ENCODE measurements at regions not wholly inside any gene's neighbourhood (a gene's known extent, or its start where the extent isn't known, plus 50 kb on each side); places are given as distances from the start of the nearest gene placed in this dataset.
A peak's percentile ranks its signal among the peaks of the same experiment; 100 is the strongest.
"Not testable (repeated sequence)": the region's sequence is repeated elsewhere in the genome, so short reads cannot be mapped to it uniquely, and the experiment has no call there.

- Mint-ChIP-seq H3K4me3 (no peak overlapping the region), H3K36me3 (peaks cover 3% of the 10 kb centered on the region), H3K4me1 (no peaks in the 10 kb centered on the region), H3K9me3 (peaks cover 63% of the 10 kb centered on the region), H3K27me3 (ENCODE audit: low read depth) (no peaks in the 10 kb centered on the region), H3K27ac (no peak overlapping the region)
- no peak for DNase-seq (ENCODE audit: low spot score in 2 of 2, unreplicated experiment in 2 of 2)
- peak; percentile 16 for TF ChIP-seq CTCF (IDR thresholded peaks at IDR 0.05; ENCODE audit: unreplicated experiment)
These were observed 97.2 kb upstream of the FRG1 start for GRCh38 chr4:189843413-189844009.

GRCh38 chr4:189845145-189845846 lies 95.4 kb upstream of the FRG1 start:
- no peaks in the 10 kb centered on the region for H3K4me1 Mint-ChIP-seq
- H3K9me3 Mint-ChIP-seq = peaks cover 59% of the 10 kb centered on the region
- H3K27me3 Mint-ChIP-seq (ENCODE audit: low read depth) = no peaks in the 10 kb centered on the region
- H3K36me3 Mint-ChIP-seq = peaks cover 2% of the 10 kb centered on the region
- no peak overlapping the region for H3K27ac Mint-ChIP-seq
- no peak for TF ChIP-seq CTCF (IDR thresholded peaks at IDR 0.05; ENCODE audit: unreplicated experiment)
- H3K4me3 Mint-ChIP-seq = no peak overlapping the region
- DNase-seq (ENCODE audit: low spot score in 2 of 2, unreplicated experiment in 2 of 2) = no peak

GRCh38 chr4:189846094-189846493 lies 94.6 kb upstream of the FRG1 start:
- not testable (repeated sequence) for H3K36me3 Mint-ChIP-seq; DNase-seq (ENCODE audit: low spot score in 2 of 2, unreplicated experiment in 2 of 2); H3K27ac Mint-ChIP-seq; H3K27me3 Mint-ChIP-seq (ENCODE audit: low read depth); H3K4me1 Mint-ChIP-seq; H3K4me3 Mint-ChIP-seq
- H3K9me3 Mint-ChIP-seq = peaks cover 59% of the 10 kb centered on the region

GRCh38 chr4:189846608-189847007 lies 94.1 kb upstream of the FRG1 start:
- not testable (repeated sequence) for H3K27me3 Mint-ChIP-seq (ENCODE audit: low read depth); DNase-seq (ENCODE audit: low spot score in 2 of 2, unreplicated experiment in 2 of 2); H3K4me1 Mint-ChIP-seq; H3K27ac Mint-ChIP-seq; H3K36me3 Mint-ChIP-seq; H3K4me3 Mint-ChIP-seq
- peaks cover 60% of the 10 kb centered on the region for H3K9me3 Mint-ChIP-seq

- not testable (repeated sequence) for DNase-seq (ENCODE audit: low spot score in 2 of 2, unreplicated experiment in 2 of 2); H3K4me3 Mint-ChIP-seq; H3K27me3 Mint-ChIP-seq (ENCODE audit: low read depth); H3K36me3 Mint-ChIP-seq; H3K27ac Mint-ChIP-seq; H3K4me1 Mint-ChIP-seq
- peaks cover 66% of the 10 kb centered on the region for H3K9me3 Mint-ChIP-seq
These were observed 92.0 kb upstream of the FRG1 start for GRCh38 chr4:189848672-189849071.

- Mint-ChIP-seq H3K27me3 (ENCODE audit: low read depth) (no peaks in the 10 kb centered on the region), H3K27ac (no peak overlapping the region), H3K4me3 (no peak overlapping the region), H3K4me1 (no peaks in the 10 kb centered on the region), H3K9me3 (peaks cover 78% of the 10 kb centered on the region), H3K36me3 (peaks cover 3% of the 10 kb centered on the region)
- DNase-seq (ENCODE audit: low spot score in 2 of 2, unreplicated experiment in 2 of 2) = no peak
- TF ChIP-seq CTCF (IDR thresholded peaks at IDR 0.05; ENCODE audit: unreplicated experiment) = no peak
These were observed 90.3 kb upstream of the FRG1 start for GRCh38 chr4:189850239-189850856.

GRCh38 chr4:189858435-189858834 lies 82.2 kb upstream of the FRG1 start:
- H3K4me1 Mint-ChIP-seq = no peaks in the 10 kb centered on the region
- no peak for TF ChIP-seq CTCF (IDR thresholded peaks at IDR 0.05; ENCODE audit: unreplicated experiment)
- DNase-seq (ENCODE audit: low spot score in 2 of 2, unreplicated experiment in 2 of 2) = no peak
- H3K9me3 Mint-ChIP-seq = peaks cover 71% of the 10 kb centered on the region
- no peak overlapping the region for H3K4me3 Mint-ChIP-seq
- peaks cover 10% of the 10 kb centered on the region for H3K36me3 Mint-ChIP-seq
- no peaks in the 10 kb centered on the region for H3K27me3 Mint-ChIP-seq (ENCODE audit: low read depth)
- H3K27ac Mint-ChIP-seq = no peak overlapping the region
